Kidney glomerular epithelial cell (primary cell): ENCODE measurements at regions not wholly inside any gene's neighbourhood (a gene's known extent, or its start where the extent isn't known, plus 50 kb on each side); places are given as distances from the start of the nearest gene placed in this dataset.

ENCODE experiments used
- DNase-seq: peaks from one replicate; lab custom pipeline; 2025; lab: John Stamatoyannopoulos, UW

DNA sequence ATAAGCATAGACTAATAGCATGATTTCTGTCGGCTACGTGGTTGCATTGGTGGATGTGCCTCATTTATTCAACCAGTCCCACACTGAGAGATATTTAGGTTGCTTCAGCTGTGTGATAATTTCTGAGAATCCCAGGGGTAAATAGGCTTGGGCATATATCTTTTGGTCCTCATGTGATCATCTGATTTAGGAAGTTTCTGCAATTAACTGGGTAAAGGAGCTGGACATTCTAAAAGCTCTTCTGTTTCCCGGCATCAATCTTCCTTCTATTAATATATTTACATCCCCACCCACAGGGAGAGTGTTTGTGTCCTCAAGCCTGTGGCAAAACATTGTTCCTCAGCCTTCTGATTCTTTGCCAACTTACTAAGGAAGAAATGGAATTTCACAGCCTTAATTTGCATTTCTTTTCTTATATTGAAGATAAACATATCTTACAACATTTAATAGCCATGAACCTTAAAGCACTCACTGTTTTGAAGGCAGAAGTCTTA is 431.6 kb downstream of the RFC3 start:
- DNase-seq = no peak

DNA sequence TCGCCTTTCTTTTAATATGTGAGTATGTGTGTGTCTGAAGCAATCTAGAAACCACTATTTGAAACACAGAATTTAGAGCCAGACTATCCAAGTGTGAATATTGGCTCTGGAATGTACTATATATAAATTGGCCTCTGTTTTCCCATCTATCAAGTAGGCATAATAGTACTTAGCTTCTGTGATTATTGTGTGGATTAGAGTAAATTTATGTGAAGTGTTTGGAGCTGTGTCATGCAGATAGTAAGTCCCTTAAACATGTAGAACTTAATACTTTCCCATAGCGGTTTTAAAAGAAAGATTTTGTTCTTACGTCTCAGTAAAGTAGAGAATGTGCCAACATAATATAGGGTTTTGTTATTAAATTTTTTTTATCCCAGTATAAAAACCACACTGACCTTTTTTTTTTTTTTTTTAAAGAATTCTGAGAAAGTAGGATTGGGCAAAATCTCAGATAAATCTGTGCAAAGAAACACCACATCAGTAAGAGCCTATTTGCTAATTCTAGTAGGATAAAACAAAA is 432.3 kb downstream of the RFC3 start:
- no peak for DNase-seq

DNA sequence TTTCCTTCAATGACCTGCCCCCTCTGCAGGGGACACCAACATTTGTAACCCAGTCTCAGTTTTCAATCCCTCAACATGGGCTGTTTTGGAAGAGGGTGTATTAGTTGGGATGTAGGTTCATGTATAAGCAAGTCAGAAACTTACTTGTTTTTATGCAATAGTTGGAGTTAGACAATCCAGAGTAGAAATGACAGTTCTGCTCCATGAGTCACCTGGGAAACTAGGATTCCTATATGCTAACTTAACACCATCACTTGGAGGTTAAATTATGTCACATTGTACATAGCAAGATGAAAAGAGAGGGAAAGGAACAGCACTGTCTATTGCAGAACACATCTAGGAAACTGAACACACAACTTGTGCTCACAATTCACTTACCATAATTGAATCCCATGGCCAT is 436.4 kb downstream of the RFC3 start:
- DNase-seq = no peak

DNA sequence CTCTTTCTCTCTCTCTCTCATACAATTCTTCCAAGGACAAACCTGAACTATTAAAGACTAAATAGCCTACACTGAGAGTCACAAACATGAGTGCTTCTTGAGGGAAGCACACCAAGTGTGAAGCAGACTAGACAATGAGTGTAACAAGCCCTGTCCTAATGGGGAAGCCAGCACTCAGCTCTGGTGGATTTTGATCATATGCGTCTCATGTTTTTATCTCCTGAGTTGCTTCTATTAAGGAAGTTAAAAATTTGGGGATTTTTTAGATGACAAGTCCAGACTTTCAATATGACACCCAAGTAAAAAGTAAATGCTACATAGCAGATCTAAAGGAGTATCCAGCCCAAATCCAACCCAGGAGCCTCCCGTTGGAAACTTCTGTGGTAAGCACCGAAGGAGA is 437.8 kb downstream of the RFC3 start:
- no peak for DNase-seq

DNA sequence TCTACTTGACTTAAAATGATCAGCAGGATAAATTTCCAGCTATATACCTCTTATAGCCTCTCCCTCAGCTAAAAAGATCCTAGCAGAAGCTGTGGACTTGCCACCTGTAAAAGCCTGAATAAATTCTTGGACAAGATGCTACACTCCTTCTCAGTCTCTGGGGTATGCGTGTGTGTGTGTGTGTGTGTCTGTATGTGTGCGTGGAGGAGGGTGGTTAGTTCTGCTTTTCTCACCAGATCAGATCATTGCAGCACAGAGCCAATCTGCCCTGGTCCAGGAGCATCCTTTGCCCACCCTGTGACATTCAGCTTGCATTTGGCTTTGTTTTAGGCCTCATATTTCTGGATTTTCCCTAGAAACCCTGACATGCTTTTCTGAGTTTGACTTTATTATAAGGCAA is 438.3 kb downstream of the RFC3 start:
- DNase-seq = no peak

DNA sequence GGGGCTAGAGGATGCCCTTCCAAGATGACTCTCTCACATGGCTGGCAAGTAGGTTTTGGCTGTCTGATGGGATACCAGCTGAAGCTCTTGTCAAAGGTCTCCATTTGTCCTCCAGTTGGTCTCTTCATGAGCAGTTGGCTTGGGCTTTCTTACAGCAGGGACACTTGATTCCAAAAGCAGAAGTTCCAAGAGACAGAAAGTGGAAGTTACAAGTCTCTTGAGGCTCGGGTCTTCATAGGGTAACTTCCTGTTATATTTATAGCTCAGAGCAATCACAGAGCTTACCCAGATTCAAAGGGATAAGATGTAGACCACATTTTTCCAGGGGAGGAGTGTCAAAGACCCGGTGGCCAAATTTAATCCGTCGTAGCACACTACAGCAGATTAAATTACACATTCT is 440.0 kb downstream of the RFC3 start:
- DNase-seq = no peak

DNA sequence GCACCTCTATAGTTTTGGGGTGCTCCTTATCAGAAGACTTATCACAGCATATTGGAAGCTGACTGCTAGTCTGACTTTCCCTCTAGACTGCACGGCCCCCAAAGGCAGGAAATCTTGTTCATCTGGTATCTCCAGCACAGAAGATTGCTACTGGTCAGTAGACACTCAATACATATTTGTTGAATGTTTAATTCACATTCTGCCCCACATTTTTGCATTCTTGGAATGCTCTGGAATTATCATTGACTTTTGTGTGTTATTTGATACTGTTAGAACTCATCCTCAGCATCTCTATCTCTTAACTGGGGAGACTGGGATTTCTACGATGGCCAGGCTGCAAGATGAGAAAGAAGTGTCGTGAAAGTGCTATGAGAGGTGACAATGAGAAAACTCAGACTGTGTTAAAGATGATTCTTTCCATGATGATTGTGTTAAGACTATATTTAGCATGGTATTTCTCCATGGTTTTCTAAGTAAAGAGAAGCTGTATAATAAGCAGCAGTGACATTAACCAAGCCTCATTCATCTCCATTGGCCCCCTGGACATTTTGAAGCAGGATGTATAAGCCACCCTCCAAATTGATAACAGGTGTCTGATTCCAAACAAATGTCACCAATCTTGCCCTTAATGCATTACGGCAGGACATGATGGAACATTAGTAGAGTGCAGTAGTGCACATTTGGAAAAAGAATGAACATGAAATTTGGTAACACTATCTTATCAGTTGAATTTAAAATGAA is 440.9 kb downstream of the RFC3 start:
- no peak for DNase-seq

DNA sequence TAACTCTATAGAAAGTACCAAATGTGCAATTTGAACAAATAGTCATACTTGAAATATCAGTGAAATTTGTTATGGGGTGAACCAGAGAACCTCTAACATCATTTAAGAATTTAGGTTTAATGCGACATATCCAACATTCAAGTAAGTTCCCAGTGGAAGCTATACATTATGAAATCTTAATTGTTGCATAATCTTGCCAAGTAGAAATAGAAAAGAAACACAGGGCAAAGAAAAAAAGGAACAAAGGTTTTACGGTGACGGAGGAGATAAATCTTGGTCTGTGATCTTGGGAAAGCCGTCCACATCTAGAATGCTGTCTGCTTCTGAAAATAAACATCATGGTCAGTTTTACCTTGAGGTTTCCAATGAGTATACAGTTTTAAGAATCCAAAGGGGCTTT is 445.7 kb downstream of the RFC3 start:
- no peak for DNase-seq

DNA sequence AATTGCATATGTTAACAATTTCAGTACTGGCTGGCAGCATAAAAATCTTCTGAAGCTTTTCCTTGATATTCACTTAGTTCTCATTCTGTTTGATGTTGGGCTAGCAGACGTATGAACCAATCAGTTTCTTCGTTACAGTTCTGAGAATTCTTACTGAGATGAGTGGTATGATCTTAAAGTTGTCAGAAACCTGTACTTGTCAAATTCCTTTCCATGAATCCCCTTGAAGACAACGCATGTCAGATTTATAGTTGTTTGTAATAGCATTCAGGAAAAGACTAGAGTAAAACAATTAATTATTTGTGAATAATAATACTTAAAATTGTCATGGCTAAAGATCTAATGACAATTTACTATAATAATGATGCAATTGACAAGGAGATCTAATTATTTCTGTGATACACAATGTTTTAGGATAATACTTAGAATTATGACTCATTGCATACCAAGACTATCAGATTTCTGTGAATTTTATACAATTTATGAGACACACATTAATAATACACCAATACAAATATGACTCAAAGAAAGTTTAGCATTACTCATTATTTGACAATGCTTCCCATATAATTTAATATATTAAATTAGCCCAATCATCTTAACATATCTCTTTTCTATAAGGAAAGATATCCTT is 447.2 kb downstream of the RFC3 start:
- no peak for DNase-seq

DNA sequence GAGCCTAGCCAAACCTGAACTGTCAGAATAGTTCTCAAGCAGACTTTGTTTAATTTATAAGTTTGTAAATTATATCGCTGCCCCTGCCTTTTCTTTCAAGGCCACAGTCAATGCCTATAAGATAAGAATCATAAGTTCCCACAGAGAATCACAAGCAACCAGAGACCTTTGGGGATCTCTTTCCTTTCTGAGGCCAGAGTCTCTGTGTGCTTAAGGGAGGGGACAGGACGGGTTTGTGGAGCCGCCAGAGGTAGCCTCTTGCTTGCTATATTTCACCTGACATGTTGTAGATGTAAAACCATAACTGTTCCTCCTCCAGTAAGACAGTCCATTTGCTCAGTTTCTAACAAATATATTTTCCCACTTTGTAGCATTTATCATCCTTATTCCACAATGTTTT is 458.8 kb downstream of the RFC3 start:
- DNase-seq = no peak

DNA sequence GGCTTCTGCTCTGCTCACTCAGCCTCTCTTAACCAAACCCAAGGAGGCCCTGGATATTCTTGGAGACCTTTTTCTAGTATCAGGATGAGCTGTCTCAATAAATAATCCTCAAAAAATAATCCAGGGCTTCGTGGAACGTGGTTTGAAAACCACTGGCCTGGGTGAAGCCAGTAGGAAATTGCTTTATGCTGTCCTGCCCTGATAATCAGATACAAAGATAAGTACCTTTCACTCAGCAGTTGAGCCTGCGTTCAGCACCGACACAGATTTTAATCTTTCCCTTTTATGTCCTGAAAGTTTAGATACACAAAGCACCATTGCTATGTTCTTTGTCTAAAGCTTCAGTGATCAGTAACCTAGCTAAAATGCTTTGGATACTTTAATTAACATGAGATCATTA is 460.0 kb downstream of the RFC3 start:
- DNase-seq = no peak

DNA sequence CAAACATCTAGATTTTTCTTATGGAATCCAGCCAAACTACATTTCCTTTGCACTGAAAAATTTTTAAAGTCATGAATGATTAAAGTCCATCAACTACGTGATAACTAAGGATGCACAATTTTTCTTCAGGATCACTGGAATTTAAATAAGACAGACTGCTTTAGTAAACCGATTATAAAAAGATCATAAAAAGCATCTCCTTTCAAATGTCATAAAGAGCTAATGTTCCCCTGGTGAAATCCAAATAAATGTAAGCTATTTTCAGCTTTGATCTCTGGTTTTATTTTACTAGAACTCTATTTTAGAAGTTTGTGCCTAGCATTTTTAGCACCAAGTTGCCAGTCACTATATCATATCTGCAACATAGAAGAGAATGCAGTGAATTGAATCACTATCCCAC is 460.8 kb downstream of the RFC3 start:
- no peak for DNase-seq

DNA sequence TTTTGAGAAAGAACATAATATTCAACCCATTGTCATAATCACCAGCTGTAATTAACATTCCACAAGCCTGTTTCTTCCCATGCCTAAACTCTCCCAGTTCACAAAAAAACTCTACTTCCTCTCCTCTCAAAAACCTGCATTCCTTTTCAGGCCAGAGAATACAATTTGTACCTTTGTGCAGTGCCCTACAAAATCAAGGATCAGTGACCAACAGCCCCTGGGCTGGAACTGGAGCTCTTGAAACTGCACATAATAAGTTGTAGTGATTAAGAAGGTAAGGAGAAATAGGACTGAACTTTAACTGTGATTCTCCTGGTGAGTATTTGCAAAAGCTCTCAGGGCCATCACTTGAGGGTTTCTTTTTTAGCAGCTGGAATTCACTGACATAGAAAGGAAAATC is 472.7 kb downstream of the RFC3 start:
- DNase-seq = no peak

DNA sequence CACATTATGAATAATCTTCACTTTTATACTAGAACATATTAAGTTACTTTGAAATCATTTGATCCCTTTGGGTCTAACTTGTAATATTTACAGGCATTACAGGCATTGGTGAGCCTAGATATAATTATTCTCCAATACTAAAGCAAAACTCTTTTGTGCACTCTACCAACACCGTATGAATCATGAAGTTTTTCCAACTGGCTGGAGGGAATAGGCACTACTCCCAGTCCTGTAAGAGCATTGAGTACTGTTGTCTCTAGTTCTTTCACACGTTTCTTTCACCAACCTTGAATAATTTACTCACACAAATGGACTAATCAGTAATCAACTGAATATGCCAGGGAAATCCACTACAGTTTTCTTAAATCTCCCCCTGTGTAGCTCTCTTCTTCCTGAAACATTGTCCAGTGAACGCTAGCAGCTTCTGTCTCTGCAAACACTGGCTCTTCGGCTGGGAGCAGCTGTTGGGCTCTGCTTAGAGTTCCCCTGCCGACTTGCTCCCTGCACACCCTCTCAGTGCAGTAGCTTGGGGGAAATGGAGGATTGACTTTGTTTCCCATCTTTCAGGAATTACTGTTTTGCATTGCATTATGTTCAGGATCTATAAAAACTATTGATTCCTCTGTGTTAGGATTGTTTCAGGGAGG is 476.7 kb downstream of the RFC3 start:
- DNase-seq = no peak

DNA sequence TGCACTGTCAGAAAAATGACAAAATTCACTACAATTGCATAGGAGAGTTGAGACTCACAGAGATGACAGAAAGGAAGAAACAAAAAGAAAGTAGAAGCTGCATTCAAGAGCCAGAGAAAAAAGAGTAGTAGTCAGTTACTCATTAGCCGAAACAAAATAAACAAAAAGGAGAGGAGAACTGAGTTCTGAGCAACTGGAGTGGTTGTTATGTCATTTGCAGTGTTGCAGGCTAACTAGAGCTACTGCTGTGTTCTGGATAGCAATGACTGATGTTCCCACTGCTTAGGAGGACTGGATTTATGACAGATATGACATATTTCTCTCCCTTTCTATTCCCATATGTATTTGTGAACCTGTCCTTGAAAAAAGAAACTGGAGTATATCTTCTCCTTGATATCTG is 482.6 kb downstream of the RFC3 start:
- peak; percentile 30 for DNase-seq

DNA sequence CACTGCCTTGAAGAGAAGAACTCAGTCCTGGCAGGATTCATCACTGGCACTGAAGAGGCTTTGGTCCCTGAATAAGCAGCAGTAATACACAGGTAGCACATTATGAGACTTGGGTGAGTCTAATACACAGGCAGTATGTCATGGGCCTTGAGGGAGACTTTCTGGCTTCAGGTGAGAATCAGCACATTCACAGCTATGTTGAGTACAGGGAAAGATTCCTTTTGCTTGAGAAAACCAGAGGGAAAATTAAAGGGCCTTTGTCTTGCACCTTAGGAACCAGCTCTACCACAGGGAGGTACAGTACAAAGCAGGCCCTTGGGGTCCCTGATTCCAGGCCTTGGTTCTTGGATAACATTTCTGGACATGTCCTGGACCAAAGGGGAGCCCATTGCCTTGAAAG is 484.6 kb downstream of the RFC3 start:
- no peak for DNase-seq

DNA sequence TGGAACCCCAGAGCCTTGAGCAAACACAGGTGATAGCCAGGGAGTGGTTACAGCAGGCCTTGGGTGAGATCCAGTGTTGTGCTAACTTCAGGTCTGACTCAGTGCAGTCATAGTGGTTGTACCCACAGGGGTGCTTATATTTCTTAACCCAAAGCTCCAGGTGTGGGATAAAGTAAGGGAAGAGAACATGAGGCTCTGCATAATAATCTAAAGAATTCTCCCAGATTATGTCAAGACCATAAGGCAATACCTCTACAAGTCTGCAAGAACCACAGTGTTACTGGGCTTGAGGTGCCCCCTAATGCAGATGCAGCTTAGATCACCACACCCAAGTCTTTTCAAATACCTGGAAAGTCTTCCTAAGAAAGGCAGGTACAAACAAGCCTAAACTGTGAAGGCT is 485.4 kb downstream of the RFC3 start:
- DNase-seq = no peak

DNA sequence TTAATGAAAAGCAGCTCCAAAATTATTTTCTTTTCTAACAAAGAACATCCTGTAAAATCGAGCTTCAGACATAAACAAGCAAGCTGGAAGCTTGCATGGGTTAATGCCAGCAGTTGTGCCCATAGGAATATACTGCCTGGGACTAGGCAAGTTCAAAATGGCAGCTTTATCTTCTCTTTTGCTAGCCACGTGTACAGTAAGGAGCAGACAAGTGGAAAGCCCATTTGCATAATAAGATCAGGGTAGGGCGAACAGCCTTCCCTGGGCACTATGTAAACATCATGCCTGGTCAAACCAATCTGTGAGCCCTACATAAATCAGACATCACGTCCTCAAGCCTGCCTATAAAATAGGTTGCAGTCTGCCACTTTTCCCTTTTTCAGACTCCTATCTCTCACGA is 489.7 kb downstream of the RFC3 start:
- DNase-seq = no peak

DNA sequence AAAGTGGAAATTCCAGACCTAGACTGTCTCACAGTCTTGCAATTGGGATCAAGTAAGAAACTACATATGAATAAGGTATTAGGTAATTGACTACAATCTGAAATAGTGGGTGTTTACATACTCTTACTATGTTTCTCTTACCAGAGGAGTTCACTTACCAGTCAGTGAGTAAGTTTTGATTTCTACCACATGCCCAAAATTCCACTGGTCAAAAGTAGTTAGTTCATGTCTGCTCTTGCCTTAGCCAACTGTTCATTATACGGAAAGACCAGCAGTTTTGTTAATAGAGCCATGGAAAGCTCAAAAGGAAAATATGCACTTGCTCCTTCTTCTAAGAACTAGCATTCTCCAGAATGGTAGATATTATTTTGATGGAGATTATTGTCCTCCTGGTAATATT is 490.8 kb downstream of the RFC3 start:
- no peak for DNase-seq

DNA sequence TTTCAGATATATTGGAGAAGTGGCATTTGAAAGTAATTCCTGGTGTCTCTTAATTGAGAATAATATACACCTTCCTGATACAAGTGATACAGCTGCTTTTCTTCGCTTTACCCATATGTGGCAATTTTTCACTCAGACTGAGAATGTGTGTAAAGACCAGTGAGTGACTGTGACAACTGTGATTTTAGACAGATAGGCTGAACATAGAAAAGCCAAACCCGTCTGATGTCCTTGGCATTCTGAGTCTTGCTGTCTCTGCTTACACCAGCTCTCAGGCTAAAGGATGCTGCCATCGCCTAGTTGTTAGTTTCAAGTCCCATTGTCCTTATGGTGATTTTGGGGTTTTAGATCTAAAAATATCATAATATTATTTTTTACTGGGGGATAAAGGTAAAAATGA is 492.6 kb downstream of the RFC3 start:
- DNase-seq = no peak

DNA sequence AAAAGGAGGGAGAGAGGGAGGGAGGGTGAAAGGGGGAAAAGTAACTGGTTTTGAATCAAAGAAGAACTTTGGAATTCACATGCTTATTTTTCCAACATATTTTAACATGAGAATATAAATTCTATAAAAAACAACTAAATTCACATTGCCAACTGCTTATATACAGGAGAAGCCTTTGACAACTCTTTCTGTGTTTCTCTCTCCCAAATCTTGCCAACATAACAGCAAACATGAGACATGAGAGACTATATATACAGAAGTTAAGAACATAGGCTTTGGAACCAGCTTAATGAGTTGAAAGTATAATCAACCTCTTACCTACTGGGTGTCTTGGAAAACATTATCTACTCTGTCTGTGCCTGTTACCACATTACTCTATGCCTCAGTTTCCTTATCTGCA is 493.3 kb downstream of the RFC3 start:
- no peak for DNase-seq

DNA sequence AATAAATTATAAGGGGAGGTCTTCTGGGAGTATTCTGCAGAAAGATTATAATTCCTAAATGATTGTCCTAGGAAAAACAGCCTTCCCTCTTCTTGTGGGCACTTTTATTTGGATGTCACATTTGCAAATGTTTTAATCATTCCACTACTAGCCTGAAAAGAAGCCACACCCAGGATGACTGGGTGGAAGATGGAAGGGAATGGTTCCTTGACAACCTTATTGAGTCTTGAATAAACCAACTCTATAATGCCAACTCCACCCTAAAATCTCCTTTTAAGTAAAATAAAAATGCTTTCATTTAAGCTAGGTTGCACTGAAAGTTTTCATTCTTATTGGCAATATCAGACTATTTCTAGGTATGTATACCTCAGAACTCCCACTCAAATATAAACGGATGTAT is 494.6 kb downstream of the RFC3 start:
- no peak for DNase-seq

DNA sequence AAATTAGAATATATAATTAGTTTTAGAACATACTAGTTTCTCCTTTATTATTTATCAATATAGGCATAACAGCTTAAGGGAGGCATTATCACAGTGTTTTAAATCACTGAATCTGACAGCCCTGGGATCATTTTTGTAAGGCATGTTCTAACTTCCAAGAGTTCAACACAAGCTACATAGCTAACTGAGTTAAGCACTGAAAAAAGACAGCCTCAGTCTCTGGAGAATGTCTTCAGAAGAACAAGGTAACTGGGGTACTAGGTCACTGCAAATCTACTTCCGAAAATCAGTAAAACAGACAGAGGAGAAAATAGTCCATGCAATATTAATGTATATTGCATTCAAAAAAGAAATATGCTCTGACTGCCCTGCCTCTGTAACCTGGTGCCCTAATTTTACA is 502.1 kb downstream of the RFC3 start:
- DNase-seq = no peak
